Thymus (tissue), 11 donors: ENCODE measurements at regions not wholly inside any gene's neighbourhood (a gene's known extent, or its start where the extent isn't known, plus 50 kb on each side); places are given as distances from the start of the nearest gene placed in this dataset.

Experiments used
- DNase-seq, 9 donors: peaks; one replicate each; pipeline ENCODE4 v3.0.0-alpha.2; 2013; ENCODE audit warnings: low spot score in 9 of 9, low read depth in 6 of 9, missing footprints in 1 of 9
- H3K27ac ChIP-seq, 2 donors: one replicate each; pipeline ENCODE4 v1.5.1; 2013; ENCODE audit warnings: control low read depth in 1 of 2, low read depth in 1 of 2, low read length in 1 of 2, mild to moderate bottlenecking in 1 of 2, moderate library complexity in 1 of 2
- H3K27me3 ChIP-seq, 2 donors: one replicate each; pipeline ENCODE4 v1.5.1; 2013; ENCODE audit warnings: low read length in 1 of 2; ENCODE audit not compliant: control insufficient read depth in 2 of 2, insufficient read depth in 1 of 2
- H3K36me3 ChIP-seq, 2 donors: one replicate each; pipeline ENCODE4 v1.5.1; 2013; ENCODE audit warnings: low read length in 1 of 2, mild to moderate bottlenecking in 1 of 2, moderate library complexity in 1 of 2; ENCODE audit not compliant: control insufficient read depth in 2 of 2, insufficient read depth in 2 of 2
- H3K4me1 ChIP-seq, 2 donors: one replicate each; pipeline ENCODE4 v1.5.1; 2013; ENCODE audit warnings: low read length in 2 of 2; ENCODE audit not compliant: control insufficient read depth in 2 of 2, insufficient read depth in 2 of 2
- H3K4me3 ChIP-seq, 2 donors: one replicate each; pipeline ENCODE4 v1.5.1; 2013; ENCODE audit warnings: low read length in 2 of 2, control low read depth in 1 of 2, mild to moderate bottlenecking in 1 of 2
- H3K9me3 ChIP-seq, 2 donors: one replicate each; pipeline ENCODE4 v1.5.1; 2013; ENCODE audit warnings: low read length in 1 of 2, mild to moderate bottlenecking in 1 of 2; ENCODE audit not compliant: control insufficient read depth in 2 of 2, insufficient read depth in 1 of 2
- WGBS: extraction: QIAGEN DNeasy Blood & Tissue Kit; methylation state at CpG from one replicate; pipeline ENCODE4 v1.1.7; 2013; 5-methylcytosine and 5-hydroxymethylcytosine counted together
- donor health status: healthy.

- no peak for DNase-seq
- no peaks in the 10 kb centered on the region for H3K27me3 ChIP-seq
- WGBS = 92% methylated on average over 7 of the region's 7 CpGs
These were observed 276.3 kb downstream of the UTP18 start for GRCh38 chr17:51536627-51537026.

GRCh38 chr17:51537996-51538550 lies 277.7 kb downstream of the UTP18 start:
- no peaks in the 10 kb centered on the region for H3K9me3 ChIP-seq
- no peaks in the 10 kb centered on the region for H3K27me3 ChIP-seq
- H3K36me3 ChIP-seq = no peaks in the 10 kb centered on the region
- H3K4me3 ChIP-seq = no peak overlapping the region
- no peak for DNase-seq
- no peaks in the 10 kb centered on the region for H3K4me1 ChIP-seq
- WGBS = 90% methylated on average over 7 of the region's 7 CpGs
- H3K27ac ChIP-seq = no peak overlapping the region

More at GRCh38 chr17:51536627-51537026, 276.3 kb downstream of the UTP18 start:
- H3K27ac ChIP-seq = no peak overlapping the region
- H3K9me3 ChIP-seq = no peaks in the 10 kb centered on the region
- H3K4me1 ChIP-seq = no peaks in the 10 kb centered on the region
- H3K4me3 ChIP-seq = no peak overlapping the region
- no peaks in the 10 kb centered on the region for H3K36me3 ChIP-seq

GRCh38 chr17:51540151-51540550 lies 279.8 kb downstream of the UTP18 start:
- H3K9me3 ChIP-seq = no peaks in the 10 kb centered on the region
- peak in 2 of 9 donors; percentile 4 to 28 for DNase-seq
- no peaks in the 10 kb centered on the region for H3K36me3 ChIP-seq
- H3K27ac ChIP-seq = no peak overlapping the region
- H3K4me1 ChIP-seq = no peaks in the 10 kb centered on the region
- no peaks in the 10 kb centered on the region for H3K27me3 ChIP-seq
- no peak overlapping the region for H3K4me3 ChIP-seq
- WGBS = 89% methylated on average over 6 of the region's 6 CpGs

- Histone ChIP-seq H3K4me3 (no peak overlapping the region), H3K9me3 (no peaks in the 10 kb centered on the region), H3K27me3 (no peaks in the 10 kb centered on the region), H3K4me1 (no peaks in the 10 kb centered on the region), H3K27ac (no peak overlapping the region), H3K36me3 (no peaks in the 10 kb centered on the region)
- whole genome bisulfite sequencing = 87% methylated on average over 3 of the region's 3 CpGs
- DNase-seq = no peak
These were observed 280.9 kb downstream of the UTP18 start for GRCh38 chr17:51541215-51541614.

GRCh38 chr17:51546114-51546513 lies 285.8 kb downstream of the UTP18 start:
- H3K4me3 ChIP-seq = no peak overlapping the region
- WGBS = 93% methylated on average over 2 of the region's 2 CpGs
- H3K4me1 ChIP-seq = no peaks in the 10 kb centered on the region
- H3K36me3 ChIP-seq = no peaks in the 10 kb centered on the region
- H3K27me3 ChIP-seq = no peaks in the 10 kb centered on the region
- no peak for DNase-seq
- no peaks in the 10 kb centered on the region for H3K9me3 ChIP-seq
- H3K27ac ChIP-seq = no peak overlapping the region

GRCh38 chr17:51548125-51548524 lies 287.8 kb downstream of the UTP18 start:
- 73% methylated on average over 4 of the region's 4 CpGs for WGBS
- no peaks in the 10 kb centered on the region for H3K36me3 ChIP-seq
- no peaks in the 10 kb centered on the region for H3K27me3 ChIP-seq
- no peaks in the 10 kb centered on the region for H3K9me3 ChIP-seq
- DNase-seq = no peak
- no peak overlapping the region for H3K27ac ChIP-seq
- no peaks in the 10 kb centered on the region for H3K4me1 ChIP-seq
- H3K4me3 ChIP-seq = no peak overlapping the region

- no peak for DNase-seq
- WGBS = 93% methylated on average over 1 of the region's 1 CpG
- H3K4me1 ChIP-seq = no peaks in the 10 kb centered on the region
- H3K4me3 ChIP-seq = no peak overlapping the region
- no peaks in the 10 kb centered on the region for H3K36me3 ChIP-seq
- no peaks in the 10 kb centered on the region for H3K9me3 ChIP-seq
- no peak overlapping the region for H3K27ac ChIP-seq
- H3K27me3 ChIP-seq = no peaks in the 10 kb centered on the region
These were observed 294.8 kb downstream of the UTP18 start for GRCh38 chr17:51555153-51555552.

- no peaks in the 10 kb centered on the region for H3K4me1 ChIP-seq
- H3K9me3 ChIP-seq = no peaks in the 10 kb centered on the region
- DNase-seq = no peak
- no peaks in the 10 kb centered on the region for H3K27me3 ChIP-seq
- H3K27ac ChIP-seq = no peak overlapping the region
- no peaks in the 10 kb centered on the region for H3K36me3 ChIP-seq
- no peak overlapping the region for H3K4me3 ChIP-seq
- 78% methylated on average over 3 of the region's 3 CpGs for WGBS
These were observed 299.4 kb downstream of the UTP18 start for GRCh38 chr17:51559778-51560177.

- H3K27me3 ChIP-seq = no peaks in the 10 kb centered on the region
- no peaks in the 10 kb centered on the region for H3K4me1 ChIP-seq
- DNase-seq = no peak
- H3K4me3 ChIP-seq = no peak overlapping the region
- H3K27ac ChIP-seq = no peak overlapping the region
- H3K36me3 ChIP-seq = no peaks in the 10 kb centered on the region
- H3K9me3 ChIP-seq = no peaks in the 10 kb centered on the region
These were observed 300.1 kb downstream of the UTP18 start for GRCh38 chr17:51560398-51560797.

- Histone ChIP-seq H3K9me3 (no peaks in the 10 kb centered on the region), H3K27ac (no peak overlapping the region), H3K27me3 (no peaks in the 10 kb centered on the region), H3K4me3 (no peak overlapping the region), H3K4me1 (no peaks in the 10 kb centered on the region), H3K36me3 (no peaks in the 10 kb centered on the region)
- WGBS = 89% methylated on average over 3 of the region's 3 CpGs
- no peak for DNase-seq
These were observed 303.6 kb downstream of the UTP18 start for GRCh38 chr17:51563961-51564360.
